ENCODE measurements at regions not wholly inside any gene's neighbourhood (a gene's known extent, or its start where the extent isn't known, plus 50 kb on each side); places are given as distances from the start of the nearest gene placed in this dataset.

DNA sequence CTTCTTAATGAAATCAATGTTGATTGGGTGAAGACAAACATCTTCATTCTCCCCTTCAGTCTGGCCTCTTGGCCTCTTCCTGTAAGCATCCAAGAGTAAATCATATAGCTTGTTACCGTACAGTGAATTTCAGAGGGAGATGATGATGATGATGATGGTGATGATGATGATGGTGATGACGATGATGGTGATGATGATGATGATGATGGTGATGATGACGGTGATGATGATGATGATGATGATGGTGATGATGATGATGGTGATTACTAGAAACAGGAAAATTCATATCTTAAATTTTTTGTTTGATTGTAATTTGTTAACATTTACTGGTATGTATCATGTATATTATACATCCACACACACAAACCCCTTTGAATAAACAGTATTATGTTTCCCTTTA lies 256.1 kb upstream of the PLSCR5 start:
- no peak for TF ChIP-seq POLR2A (IDR thresholded peaks at IDR 0.05)
- TF ChIP-seq EP300 (IDR thresholded peaks at IDR 0.05), result no peak
- TF ChIP-seq, protein P1, sequence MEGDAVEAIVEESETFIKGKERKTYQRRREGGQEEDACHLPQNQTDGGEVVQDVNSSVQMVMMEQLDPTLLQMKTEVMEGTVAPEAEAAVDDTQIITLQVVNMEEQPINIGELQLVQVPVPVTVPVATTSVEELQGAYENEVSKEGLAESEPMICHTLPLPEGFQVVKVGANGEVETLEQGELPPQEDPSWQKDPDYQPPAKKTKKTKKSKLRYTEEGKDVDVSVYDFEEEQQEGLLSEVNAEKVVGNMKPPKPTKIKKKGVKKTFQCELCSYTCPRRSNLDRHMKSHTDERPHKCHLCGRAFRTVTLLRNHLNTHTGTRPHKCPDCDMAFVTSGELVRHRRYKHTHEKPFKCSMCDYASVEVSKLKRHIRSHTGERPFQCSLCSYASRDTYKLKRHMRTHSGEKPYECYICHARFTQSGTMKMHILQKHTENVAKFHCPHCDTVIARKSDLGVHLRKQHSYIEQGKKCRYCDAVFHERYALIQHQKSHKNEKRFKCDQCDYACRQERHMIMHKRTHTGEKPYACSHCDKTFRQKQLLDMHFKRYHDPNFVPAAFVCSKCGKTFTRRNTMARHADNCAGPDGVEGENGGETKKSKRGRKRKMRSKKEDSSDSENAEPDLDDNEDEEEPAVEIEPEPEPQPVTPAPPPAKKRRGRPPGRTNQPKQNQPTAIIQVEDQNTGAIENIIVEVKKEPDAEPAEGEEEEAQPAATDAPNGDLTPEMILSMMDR (IDR thresholded peaks at IDR 0.05), result no peak
- no peak for TF ChIP-seq POLR2AphosphoS5 (IDR thresholded peaks at IDR 0.05)

Measured in gastroesophageal sphincter (tissue), 3 donors.